ENCODE measurements at regions not wholly inside any gene's neighbourhood (a gene's known extent, or its start where the extent isn't known, plus 50 kb on each side); places are given as distances from the start of the nearest gene placed in this dataset.

DNA sequence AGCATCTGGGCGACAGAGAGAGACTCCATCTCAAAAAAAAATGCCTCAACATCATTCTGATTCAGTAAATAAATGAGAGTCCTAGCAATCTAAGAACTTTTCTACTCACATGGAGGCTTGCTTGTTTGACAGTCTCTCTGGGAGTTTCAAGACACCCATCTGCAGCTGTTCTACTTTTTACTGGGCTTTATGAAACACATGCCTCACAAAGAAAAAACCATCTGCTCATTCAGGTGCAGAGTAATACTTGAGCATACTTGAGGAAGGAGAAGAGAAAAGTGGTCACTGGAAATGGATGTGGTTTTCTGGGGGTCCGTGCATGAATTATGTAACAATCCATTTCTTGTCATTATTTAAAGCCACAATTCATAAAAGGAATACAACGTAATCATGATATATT, 87.1 kb upstream of the DDX53 start:
- TF ChIP-seq ZNF416 (CRISPR knock-in tag; IDR thresholded peaks at IDR 0.05) (no peak), JUN (CRISPR knock-in tag; IDR thresholded peaks at IDR 0.05) (no peak), ARID4B (CRISPR knock-in tag; IDR thresholded peaks at IDR 0.05; ENCODE audit: borderline replicate concordance) (no peak), RORB (CRISPR knock-in tag; IDR thresholded peaks at IDR 0.05) (no peak), RELA (CRISPR knock-in tag; IDR thresholded peaks at IDR 0.05; ENCODE audit: borderline replicate concordance) (no peak), OVOL2 (CRISPR knock-in tag; IDR thresholded peaks at IDR 0.05; ENCODE audit: borderline replicate concordance) (no peak), ZNF281 (CRISPR knock-in tag; IDR thresholded peaks at IDR 0.05) (no peak), HMGA2 (CRISPR knock-in tag; IDR thresholded peaks at IDR 0.05) (no peak), ZNF425 (CRISPR knock-in tag; conservative IDR thresholded peaks at IDR 0.05) (no peak), TEAD4 (CRISPR knock-in tag; IDR thresholded peaks at IDR 0.05) (no peak), NFYB (CRISPR knock-in tag; conservative IDR thresholded peaks at IDR 0.05; ENCODE audit: low read depth) (no peak), CBFB (CRISPR knock-in tag; IDR thresholded peaks at IDR 0.05; ENCODE audit: low read depth) (no peak), NR1H2 (CRISPR knock-in tag; IDR thresholded peaks at IDR 0.05) (no peak), ZNF121 (CRISPR knock-in tag; IDR thresholded peaks at IDR 0.05) (no peak)
- TF ChIP-seq, protein P1, sequence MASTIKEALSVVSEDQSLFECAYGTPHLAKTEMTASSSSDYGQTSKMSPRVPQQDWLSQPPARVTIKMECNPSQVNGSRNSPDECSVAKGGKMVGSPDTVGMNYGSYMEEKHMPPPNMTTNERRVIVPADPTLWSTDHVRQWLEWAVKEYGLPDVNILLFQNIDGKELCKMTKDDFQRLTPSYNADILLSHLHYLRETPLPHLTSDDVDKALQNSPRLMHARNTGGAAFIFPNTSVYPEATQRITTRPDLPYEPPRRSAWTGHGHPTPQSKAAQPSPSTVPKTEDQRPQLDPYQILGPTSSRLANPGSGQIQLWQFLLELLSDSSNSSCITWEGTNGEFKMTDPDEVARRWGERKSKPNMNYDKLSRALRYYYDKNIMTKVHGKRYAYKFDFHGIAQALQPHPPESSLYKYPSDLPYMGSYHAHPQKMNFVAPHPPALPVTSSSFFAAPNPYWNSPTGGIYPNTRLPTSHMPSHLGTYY (CRISPR knock-in tag; IDR thresholded peaks at IDR 0.05) = no peak
- TF ChIP-seq, protein P2, sequence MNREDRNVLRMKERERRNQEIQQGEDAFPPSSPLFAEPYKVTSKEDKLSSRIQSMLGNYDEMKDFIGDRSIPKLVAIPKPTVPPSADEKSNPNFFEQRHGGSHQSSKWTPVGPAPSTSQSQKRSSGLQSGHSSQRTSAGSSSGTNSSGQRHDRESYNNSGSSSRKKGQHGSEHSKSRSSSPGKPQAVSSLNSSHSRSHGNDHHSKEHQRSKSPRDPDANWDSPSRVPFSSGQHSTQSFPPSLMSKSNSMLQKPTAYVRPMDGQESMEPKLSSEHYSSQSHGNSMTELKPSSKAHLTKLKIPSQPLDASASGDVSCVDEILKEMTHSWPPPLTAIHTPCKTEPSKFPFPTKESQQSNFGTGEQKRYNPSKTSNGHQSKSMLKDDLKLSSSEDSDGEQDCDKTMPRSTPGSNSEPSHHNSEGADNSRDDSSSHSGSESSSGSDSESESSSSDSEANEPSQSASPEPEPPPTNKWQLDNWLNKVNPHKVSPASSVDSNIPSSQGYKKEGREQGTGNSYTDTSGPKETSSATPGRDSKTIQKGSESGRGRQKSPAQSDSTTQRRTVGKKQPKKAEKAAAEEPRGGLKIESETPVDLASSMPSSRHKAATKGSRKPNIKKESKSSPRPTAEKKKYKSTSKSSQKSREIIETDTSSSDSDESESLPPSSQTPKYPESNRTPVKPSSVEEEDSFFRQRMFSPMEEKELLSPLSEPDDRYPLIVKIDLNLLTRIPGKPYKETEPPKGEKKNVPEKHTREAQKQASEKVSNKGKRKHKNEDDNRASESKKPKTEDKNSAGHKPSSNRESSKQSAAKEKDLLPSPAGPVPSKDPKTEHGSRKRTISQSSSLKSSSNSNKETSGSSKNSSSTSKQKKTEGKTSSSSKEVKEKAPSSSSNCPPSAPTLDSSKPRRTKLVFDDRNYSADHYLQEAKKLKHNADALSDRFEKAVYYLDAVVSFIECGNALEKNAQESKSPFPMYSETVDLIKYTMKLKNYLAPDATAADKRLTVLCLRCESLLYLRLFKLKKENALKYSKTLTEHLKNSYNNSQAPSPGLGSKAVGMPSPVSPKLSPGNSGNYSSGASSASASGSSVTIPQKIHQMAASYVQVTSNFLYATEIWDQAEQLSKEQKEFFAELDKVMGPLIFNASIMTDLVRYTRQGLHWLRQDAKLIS (CRISPR knock-in tag; IDR thresholded peaks at IDR 0.05; ENCODE audit: borderline replicate concordance) = no peak
- H3K4me3 Mint-ChIP-seq = no peak overlapping the region
- peaks cover 3% of the 10 kb centered on the region; the same call in 1 of the 2 replicates for H3K9me3 Mint-ChIP-seq
- no peaks in the 10 kb centered on the region for H3K36me3 Mint-ChIP-seq
- no peaks in the 10 kb centered on the region for H3K27me3 Mint-ChIP-seq (ENCODE audit: low read depth)
- no peak overlapping the region for H3K27ac Mint-ChIP-seq
- ChIA-PET POLR2A (no interaction called here), CTCF (no interaction called here)
- DNase-seq (ENCODE audit: low spot score) = no peak
- ATAC-seq = no peak
- no peaks in the 10 kb centered on the region for H3K4me1 Mint-ChIP-seq

Measured in WTC11 (cell line).